ENCODE measurements at regions not wholly inside any gene's neighbourhood (a gene's known extent, or its start where the extent isn't known, plus 50 kb on each side); places are given as distances from the start of the nearest gene placed in this dataset.

DNA sequence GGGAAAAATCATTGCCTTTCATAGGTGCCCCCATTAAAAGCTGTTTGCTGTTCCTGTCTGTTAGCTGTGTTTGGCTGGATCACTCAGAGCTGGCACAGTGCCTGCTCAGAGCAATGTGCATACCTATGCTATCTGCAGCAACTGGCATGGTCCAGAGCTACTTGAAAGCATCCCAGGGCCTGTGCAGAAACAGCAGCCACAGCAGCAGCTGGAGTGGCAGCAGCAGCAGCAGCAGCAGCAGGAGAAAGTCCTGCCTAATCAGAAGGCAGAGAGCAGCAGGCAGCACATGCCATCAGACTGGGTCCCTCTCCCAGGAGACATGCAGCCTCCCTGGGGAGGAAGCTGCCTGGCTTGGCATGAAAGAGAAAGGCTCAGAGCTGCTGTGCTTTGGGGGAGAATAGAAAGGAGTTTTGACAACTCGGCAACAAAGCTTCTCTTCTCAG is 243.8 kb upstream of the WWC1 start:
- TF ChIP-seq, protein P1, sequence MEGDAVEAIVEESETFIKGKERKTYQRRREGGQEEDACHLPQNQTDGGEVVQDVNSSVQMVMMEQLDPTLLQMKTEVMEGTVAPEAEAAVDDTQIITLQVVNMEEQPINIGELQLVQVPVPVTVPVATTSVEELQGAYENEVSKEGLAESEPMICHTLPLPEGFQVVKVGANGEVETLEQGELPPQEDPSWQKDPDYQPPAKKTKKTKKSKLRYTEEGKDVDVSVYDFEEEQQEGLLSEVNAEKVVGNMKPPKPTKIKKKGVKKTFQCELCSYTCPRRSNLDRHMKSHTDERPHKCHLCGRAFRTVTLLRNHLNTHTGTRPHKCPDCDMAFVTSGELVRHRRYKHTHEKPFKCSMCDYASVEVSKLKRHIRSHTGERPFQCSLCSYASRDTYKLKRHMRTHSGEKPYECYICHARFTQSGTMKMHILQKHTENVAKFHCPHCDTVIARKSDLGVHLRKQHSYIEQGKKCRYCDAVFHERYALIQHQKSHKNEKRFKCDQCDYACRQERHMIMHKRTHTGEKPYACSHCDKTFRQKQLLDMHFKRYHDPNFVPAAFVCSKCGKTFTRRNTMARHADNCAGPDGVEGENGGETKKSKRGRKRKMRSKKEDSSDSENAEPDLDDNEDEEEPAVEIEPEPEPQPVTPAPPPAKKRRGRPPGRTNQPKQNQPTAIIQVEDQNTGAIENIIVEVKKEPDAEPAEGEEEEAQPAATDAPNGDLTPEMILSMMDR (IDR thresholded peaks at IDR 0.05; ENCODE audit: low read depth, low read length): no peak
- peak; percentile 39 to 57 for DNase-seq (ENCODE audit: low read depth in 1 of 2, low spot score in 1 of 2)
- no peaks in the 10 kb centered on the region for H3K4me1 ChIP-seq (ENCODE audit: low read depth)
- no peaks in the 10 kb centered on the region for H3K9me3 ChIP-seq (ENCODE audit: low read depth)
- H3K27ac ChIP-seq: no peak overlapping the region
- H3K4me3 ChIP-seq: no peak overlapping the region
- H3K36me3 ChIP-seq: no peaks in the 10 kb centered on the region
- H3K27me3 ChIP-seq: no peaks in the 10 kb centered on the region

DNA sequence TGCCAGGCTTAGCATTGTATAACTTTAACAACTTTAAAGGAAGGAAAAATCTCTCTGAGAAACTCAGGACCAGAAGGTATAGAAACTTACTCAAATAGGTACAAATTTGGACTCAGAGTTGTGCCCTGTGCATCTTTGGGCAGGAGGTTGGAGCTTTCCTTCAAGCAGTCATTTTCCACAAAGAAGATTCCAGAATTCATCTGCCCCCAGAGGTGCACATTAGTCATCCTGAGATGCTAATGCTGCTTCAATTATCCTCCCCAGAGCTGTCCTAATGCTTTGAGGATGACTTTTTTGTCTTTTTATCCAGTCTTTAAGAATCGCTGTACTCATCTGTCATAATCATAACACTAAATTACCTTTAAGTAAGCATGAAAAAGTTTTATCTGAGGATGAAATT is 243.0 kb upstream of the WWC1 start:
- no peaks in the 10 kb centered on the region for H3K36me3 ChIP-seq
- DNase-seq (ENCODE audit: low read depth in 1 of 2, low spot score in 1 of 2): no peak
- TF ChIP-seq, protein P1 (IDR thresholded peaks at IDR 0.05; ENCODE audit: low read depth, low read length): no peak
- H3K4me1 ChIP-seq (ENCODE audit: low read depth): no peaks in the 10 kb centered on the region
- no peak overlapping the region for H3K27ac ChIP-seq
- no peaks in the 10 kb centered on the region for H3K9me3 ChIP-seq (ENCODE audit: low read depth)
- no peaks in the 10 kb centered on the region for H3K27me3 ChIP-seq
- no peak overlapping the region for H3K4me3 ChIP-seq

DNA sequence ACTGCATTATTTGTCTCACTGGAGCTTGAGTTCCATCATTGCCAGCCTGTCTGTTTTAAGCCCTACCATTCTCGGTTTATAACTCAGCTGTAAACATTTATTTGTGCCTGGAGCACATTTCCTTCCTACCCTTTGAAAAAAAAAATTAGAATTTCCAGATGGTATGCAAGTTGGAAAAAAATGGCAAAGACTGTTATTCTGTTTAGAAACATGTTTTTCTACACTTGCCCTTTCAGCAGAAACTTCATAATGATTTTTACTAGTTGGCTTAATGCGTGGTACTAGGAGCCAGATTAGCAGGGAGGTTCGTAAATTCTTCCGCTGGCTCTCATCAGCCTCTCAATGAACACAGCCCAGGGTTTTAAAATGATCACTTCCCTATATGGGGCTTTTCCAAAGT is 238.8 kb upstream of the WWC1 start:
- no peak for DNase-seq (ENCODE audit: low read depth in 1 of 2, low spot score in 1 of 2)
- Histone ChIP-seq H3K4me3 (no peak overlapping the region), H3K4me1 (ENCODE audit: low read depth) (no peaks in the 10 kb centered on the region), H3K27ac (no peak overlapping the region), H3K36me3 (no peaks in the 10 kb centered on the region), H3K27me3 (no peaks in the 10 kb centered on the region), H3K9me3 (ENCODE audit: low read depth) (no peaks in the 10 kb centered on the region)
- TF ChIP-seq, protein P1 (IDR thresholded peaks at IDR 0.05; ENCODE audit: low read depth, low read length): no peak

DNA sequence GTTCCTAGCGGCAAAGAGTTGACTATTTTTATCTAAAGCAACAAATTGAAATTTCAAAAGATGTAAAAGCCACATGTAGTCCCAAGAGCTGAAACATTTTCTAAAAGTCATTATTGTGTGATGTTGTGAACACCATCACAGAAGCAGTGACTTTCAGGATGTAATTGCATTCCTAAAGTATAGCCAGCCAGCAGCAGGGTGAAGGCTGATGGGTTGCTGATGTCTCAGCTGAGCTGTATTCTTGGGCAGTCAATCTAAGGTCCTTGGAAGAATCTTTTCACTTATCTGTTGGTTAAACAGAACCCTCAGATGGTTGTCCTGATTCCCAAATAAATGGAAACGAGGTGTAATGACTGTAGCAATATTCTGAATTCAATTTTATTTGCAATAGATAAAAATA is 237.4 kb upstream of the WWC1 start:
- no peak for DNase-seq (ENCODE audit: low read depth in 1 of 2, low spot score in 1 of 2)
- Histone ChIP-seq H3K9me3 (ENCODE audit: low read depth) (no peaks in the 10 kb centered on the region), H3K36me3 (no peaks in the 10 kb centered on the region), H3K27me3 (no peaks in the 10 kb centered on the region), H3K4me3 (no peak overlapping the region), H3K27ac (no peak overlapping the region), H3K4me1 (ENCODE audit: low read depth) (no peaks in the 10 kb centered on the region)
- TF ChIP-seq, protein P1 (IDR thresholded peaks at IDR 0.05; ENCODE audit: low read depth, low read length): no peak

DNA sequence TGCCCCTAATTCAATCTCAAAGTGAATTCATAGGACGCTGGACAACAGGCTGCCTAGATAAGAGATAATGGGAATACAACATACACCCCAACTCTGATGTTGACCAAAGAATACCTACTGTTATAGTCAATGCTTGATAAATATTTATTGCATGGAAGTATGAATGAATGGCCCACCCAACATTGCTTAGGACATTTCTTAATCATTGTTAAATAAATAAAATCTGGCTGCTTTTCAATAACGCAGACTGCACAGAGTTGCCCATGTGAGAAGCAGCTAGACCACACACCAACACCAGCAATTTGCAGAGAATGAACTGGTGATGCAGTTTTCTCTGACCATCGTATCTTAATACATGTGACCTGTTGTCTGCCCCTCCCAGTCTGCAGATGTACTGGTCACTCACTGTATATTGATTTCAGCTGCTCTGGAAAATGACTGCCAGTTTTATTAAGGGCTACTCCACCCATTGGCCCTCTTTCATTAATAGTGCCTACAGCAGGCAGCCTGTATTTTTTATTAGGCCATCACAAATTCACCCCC is 236.2 kb upstream of the WWC1 start:
- no peaks in the 10 kb centered on the region for H3K9me3 ChIP-seq (ENCODE audit: low read depth)
- no peaks in the 10 kb centered on the region for H3K36me3 ChIP-seq
- TF ChIP-seq, protein P1 (IDR thresholded peaks at IDR 0.05; ENCODE audit: low read depth, low read length): no peak
- no peaks in the 10 kb centered on the region for H3K27me3 ChIP-seq
- no peak for DNase-seq (ENCODE audit: low read depth in 1 of 2, low spot score in 1 of 2)
- H3K27ac ChIP-seq: no peak overlapping the region
- no peaks in the 10 kb centered on the region for H3K4me1 ChIP-seq (ENCODE audit: low read depth)
- H3K4me3 ChIP-seq: no peak overlapping the region

DNA sequence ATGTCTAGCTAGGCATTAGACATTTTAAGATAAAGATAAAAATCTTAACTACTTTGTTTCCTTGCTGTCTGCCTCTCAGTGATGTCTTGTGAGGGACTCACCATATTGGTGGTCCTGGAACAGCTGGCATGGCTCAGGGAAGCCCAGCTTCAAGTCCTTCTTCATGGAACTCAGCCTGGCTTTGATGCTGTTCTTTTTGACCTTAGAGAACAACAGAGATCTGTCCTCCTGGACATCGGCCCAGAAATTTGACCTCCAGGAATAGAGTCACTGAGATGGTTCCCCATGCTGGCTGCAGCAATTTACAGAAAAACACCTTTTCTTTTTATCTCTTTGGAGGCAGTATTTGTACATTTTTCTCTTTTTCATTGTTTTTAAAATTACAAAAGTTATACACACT is 235.5 kb upstream of the WWC1 start:
- Histone ChIP-seq H3K4me1 (ENCODE audit: low read depth) (no peaks in the 10 kb centered on the region), H3K9me3 (ENCODE audit: low read depth) (no peaks in the 10 kb centered on the region), H3K4me3 (no peak overlapping the region), H3K27ac (no peak overlapping the region), H3K27me3 (no peaks in the 10 kb centered on the region), H3K36me3 (no peaks in the 10 kb centered on the region)
- no peak for DNase-seq (ENCODE audit: low read depth in 1 of 2, low spot score in 1 of 2)
- TF ChIP-seq, protein P1 (IDR thresholded peaks at IDR 0.05; ENCODE audit: low read depth, low read length): no peak

Data from cardiac muscle cell (in vitro differentiated cells and primary cell).